Activated B cell treated with CpG ODN at 0.5 μM for 24 hours (primary cell): ENCODE measurements at regions not wholly inside any gene's neighbourhood (a gene's known extent, or its start where the extent isn't known, plus 50 kb on each side); places are given as distances from the start of the nearest gene placed in this dataset.

Experiments used
- ATAC-seq: fragments of 200-7000 bp; cut with Tn5 transposase; one replicate; pipeline ENCODE4 v1.10.0; 2021; ENCODE audit warnings: low read depth, mild to moderate bottlenecking, moderate library complexity
- CTCF ChIA-PET: fragments of 350-600 bp; sonication (Branson Sonifier 250); formaldehyde crosslinking; loops from one replicate; lab custom pipeline; 2021; ENCODE audit warnings: antibody characterized with exemption; lab: Charles Lee
- POLR2A ChIA-PET: fragments of 350-600 bp; sonication (Branson Sonifier 250); formaldehyde crosslinking; loops from one replicate; lab custom pipeline; 2021; ENCODE audit warnings: antibody characterized with exemption; lab: Charles Lee
- DNase-seq: peaks from one replicate; pipeline ENCODE4 v3.0.0; 2022
- H3K27ac Mint-ChIP-seq: one replicate; pipeline ENCODE4 v1.8.0; 2020; ENCODE audit warnings: mixed read lengths
- H3K27me3 Mint-ChIP-seq: one replicate; pipeline ENCODE4 v1.8.0; 2021; ENCODE audit warnings: mixed read lengths
- H3K36me3 Mint-ChIP-seq: one replicate; pipeline ENCODE4 v1.8.0; 2021; ENCODE audit warnings: low read depth, mixed read lengths
- H3K4me1 Mint-ChIP-seq: one replicate; pipeline ENCODE4 v1.8.0; 2021; ENCODE audit warnings: mixed read lengths
- H3K4me3 Mint-ChIP-seq: one replicate; pipeline ENCODE4 v1.8.0; 2020; ENCODE audit warnings: mild to moderate bottlenecking, mixed read lengths
- H3K9me3 Mint-ChIP-seq: one replicate; pipeline ENCODE4 v1.8.0; 2020; ENCODE audit warnings: mixed read lengths
- intact Hi-C: fragments of 100-400 bp; cut with micrococcal nuclease; formaldehyde crosslinking; loops from one replicate; pipeline ENCODE4 v1.15.1; 2024
- TF ChIP-seq, protein P1 (sequence below): fragments of 200-600 bp; IDR thresholded peaks from one replicate; pipeline ENCODE4 v1.8.0; 2022; ENCODE audit warnings: antibody characterized with exemption, mild to moderate bottlenecking

DNA sequence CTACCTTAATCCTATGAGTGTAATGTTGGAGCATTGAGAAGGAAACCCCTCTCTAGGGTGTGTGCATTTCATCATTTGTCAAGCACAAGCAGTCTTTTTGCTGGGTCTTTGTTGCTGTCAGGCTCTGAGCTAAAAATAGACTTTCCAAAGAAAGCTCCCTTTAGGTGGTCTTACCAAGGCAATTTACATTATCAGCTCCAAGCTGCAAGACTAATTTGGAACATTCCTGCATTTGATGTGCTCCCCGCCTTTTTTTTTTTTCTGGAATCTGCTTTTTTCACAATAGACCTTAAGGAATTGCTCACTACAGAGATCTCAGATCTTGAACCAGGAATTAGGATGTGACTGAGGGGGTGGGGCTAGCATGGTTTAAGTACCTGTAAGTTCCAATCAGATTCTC, 60.6 kb upstream of the STAC start:
- TF ChIP-seq, protein P1, sequence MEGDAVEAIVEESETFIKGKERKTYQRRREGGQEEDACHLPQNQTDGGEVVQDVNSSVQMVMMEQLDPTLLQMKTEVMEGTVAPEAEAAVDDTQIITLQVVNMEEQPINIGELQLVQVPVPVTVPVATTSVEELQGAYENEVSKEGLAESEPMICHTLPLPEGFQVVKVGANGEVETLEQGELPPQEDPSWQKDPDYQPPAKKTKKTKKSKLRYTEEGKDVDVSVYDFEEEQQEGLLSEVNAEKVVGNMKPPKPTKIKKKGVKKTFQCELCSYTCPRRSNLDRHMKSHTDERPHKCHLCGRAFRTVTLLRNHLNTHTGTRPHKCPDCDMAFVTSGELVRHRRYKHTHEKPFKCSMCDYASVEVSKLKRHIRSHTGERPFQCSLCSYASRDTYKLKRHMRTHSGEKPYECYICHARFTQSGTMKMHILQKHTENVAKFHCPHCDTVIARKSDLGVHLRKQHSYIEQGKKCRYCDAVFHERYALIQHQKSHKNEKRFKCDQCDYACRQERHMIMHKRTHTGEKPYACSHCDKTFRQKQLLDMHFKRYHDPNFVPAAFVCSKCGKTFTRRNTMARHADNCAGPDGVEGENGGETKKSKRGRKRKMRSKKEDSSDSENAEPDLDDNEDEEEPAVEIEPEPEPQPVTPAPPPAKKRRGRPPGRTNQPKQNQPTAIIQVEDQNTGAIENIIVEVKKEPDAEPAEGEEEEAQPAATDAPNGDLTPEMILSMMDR = no peak
- Mint-ChIP-seq H3K4me1 (no peaks in the 10 kb centered on the region), H3K9me3 (peaks cover 6% of the 10 kb centered on the region), H3K27me3 (no peaks in the 10 kb centered on the region), H3K27ac (no peak overlapping the region), H3K36me3 (no peaks in the 10 kb centered on the region), H3K4me3 (no peak overlapping the region)
- CTCF ChIA-PET = no interaction called here
- DNase-seq = no peak
- intact Hi-C loops = no loop called here
- POLR2A ChIA-PET = no interaction called here
- ATAC-seq = no peak
